AG10803 (cell line): ENCODE measurements at regions not wholly inside any gene's neighbourhood (a gene's known extent, or its start where the extent isn't known, plus 50 kb on each side); places are given as distances from the start of the nearest gene placed in this dataset.

Experiments
- DNase-seq: peaks from one replicate; pipeline ENCODE4 v3.0.0; 2010; ENCODE audit warnings: low read depth
- H3K4me3 ChIP-seq: 2 replicates; pipeline ENCODE4 v1.5.1; 2011; ENCODE audit warnings: mild to moderate bottlenecking, low read length, control low read depth
- CTCF ChIP-seq: conservative IDR thresholded peaks from 2 replicates; pipeline ENCODE4 v1.5.1; 2011; ENCODE audit warnings: mild to moderate bottlenecking, low read length, control low read depth, inconsistent platforms

GRCh38 chr20:57896017-57896416 lies 186.2 kb upstream of the PMEPA1 start:
- DNase-seq, result no peak

DNA sequence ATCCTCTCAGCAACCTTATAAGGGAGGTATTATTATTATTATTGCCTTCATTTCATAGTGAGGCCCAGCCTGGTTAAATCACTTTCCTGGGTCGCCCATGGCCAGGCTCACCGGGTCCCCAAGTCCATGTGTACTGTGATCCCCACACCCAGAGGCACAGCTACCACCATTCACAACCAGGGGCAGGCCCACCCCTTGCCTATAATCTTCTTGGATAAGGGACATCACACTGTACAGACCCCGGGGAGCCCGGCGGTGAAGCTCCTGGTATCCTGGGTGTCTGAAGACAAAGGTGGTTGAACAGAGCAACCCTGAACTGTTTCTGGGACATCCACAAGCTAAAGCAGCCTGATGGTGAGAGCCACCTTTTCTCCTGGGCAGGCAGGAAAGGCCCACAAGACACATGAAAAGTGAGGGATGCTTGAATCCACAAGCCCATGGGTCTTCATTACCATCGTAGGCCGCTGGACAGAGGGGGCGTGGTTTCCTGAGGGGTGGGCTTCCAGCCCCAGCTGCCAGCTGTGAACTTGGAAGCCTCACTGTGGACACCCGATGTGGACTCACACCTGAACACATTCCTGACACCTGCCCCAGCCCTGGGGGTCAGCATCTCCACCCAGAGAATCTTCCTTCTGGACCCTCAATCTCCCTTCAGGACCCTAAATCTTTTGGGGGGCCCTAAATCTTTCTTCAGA lies 185.5 kb upstream of the PMEPA1 start:
- no peak for TF ChIP-seq CTCF
- H3K4me3 ChIP-seq, result no peak overlapping the region
- no peak for DNase-seq

More at GRCh38 chr20:57896017-57896416, 186.2 kb upstream of the PMEPA1 start:
- TF ChIP-seq CTCF, result no peak
- H3K4me3 ChIP-seq, result no peak overlapping the region

DNA sequence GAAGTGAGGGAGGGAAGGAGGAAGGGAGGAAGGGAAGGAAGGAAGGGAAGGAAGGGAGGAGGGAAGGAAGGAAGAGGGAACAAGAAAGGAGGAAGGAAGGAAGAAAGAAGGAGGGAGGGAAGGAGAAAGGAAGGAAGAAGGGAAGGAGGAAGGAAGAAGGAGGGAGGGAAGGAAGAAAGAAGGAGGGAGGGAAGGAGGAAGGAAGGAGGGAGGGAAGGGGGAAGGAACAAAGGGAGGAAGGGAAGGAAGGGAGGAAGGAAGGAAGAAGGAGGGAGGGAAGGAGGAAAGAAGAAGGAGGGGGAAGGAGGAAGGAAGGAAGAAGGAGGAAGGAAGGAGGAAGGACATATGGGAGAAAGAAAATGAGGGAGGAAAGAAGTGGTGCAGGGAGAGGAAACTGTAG lies 184.7 kb upstream of the PMEPA1 start:
- no peak for TF ChIP-seq CTCF
- no peak for DNase-seq

DNA sequence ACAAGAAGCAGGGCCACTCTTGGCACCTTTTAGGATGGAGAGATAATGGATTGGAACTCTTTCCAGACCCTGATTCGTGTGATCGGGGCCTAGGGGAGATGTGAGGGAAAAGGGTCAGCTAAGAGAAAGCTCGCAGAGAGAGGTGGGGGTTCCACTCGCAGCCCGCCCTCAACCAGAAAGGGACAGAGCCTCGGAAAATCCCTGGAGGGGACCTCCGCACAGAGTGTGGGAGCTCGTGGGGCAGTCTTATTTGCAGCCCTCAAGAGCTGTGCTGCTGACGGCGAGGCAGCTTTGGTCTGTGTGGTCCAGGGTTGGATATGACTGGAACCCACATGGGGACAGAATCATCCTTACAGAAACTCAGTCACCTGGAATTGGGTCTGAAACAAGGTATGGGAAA lies 184.3 kb upstream of the PMEPA1 start:
- no peak for TF ChIP-seq CTCF
- H3K4me3 ChIP-seq, result no peak overlapping the region
- DNase-seq, result no peak

More for the DNA sequence above, 184.7 kb upstream of the PMEPA1 start:
- H3K4me3 ChIP-seq, result no peak overlapping the region

DNA sequence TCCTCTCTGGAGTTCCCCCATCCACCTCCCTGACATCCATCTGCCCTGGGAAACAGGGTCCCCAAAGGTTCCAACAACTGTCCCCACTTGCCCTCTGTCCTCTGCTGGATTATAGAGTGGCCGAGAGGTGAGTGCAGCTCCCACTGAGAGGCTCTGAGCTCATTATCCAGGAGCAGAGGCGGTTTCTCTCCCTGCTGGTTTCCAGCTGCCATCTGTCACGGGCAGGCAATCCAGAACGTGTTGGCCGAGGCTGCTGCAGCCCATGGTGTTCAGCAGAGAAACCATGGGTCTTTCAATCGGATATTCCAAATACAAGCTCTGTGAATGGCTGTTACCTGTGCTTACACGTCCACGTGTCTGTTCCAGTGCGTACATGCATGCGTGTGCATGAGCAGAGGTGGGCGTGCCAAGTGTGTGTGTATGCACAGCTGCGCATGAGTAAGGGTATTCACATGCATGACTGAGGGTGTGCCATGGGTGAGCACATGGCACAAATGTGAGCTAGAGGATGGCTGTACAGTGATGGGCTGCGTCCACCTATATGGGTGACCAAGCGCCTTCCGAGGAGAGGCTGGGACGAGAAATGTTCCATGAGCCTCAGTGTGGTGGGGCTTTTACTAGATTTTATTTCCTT lies 183.7 kb upstream of the PMEPA1 start:
- DNase-seq, result no peak
- H3K4me3 ChIP-seq, result no peak overlapping the region
- no peak for TF ChIP-seq CTCF

GRCh38 chr20:57892471-57892870 lies 182.7 kb upstream of the PMEPA1 start:
- DNase-seq, result no peak
- no peak for TF ChIP-seq CTCF
- H3K4me3 ChIP-seq, result no peak overlapping the region

GRCh38 chr20:57891014-57891413 lies 181.2 kb upstream of the PMEPA1 start:
- DNase-seq, result no peak
- TF ChIP-seq CTCF, result no peak
- no peak overlapping the region for H3K4me3 ChIP-seq
